GM12872 (cell line): ENCODE measurements at regions not wholly inside any gene's neighbourhood (a gene's known extent, or its start where the extent isn't known, plus 50 kb on each side); places are given as distances from the start of the nearest gene placed in this dataset.

Experiments
- TF ChIP-seq, protein P1 (sequence below): IDR thresholded peaks from 3 replicates; pipeline ENCODE4 v1.5.1; 2011; ENCODE audit warnings: low read depth, mild to moderate bottlenecking, low read length, moderate library complexity; ENCODE audit not compliant: insufficient read depth

DNA sequence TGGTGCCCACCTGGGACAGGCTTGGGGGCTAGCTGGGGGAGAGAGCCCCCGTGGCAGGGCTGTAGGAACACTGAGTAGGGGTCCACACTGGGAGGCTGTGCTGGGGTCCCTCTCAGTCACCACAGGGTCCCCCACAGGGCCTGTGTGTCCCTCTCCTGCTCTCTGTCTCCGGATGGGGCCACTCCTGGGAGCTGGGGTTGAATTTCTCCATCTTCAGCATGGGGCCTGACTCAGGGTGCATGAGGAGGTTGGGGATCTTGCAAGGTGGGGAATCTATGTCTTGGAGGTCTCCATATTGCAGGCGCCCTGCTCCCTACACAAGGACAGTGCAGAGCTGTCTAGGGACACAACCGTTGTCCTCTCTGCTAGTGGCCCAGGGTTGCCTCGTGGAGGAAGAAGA is 78.7 kb upstream of the HDAC4 start:
- TF ChIP-seq, protein P1, sequence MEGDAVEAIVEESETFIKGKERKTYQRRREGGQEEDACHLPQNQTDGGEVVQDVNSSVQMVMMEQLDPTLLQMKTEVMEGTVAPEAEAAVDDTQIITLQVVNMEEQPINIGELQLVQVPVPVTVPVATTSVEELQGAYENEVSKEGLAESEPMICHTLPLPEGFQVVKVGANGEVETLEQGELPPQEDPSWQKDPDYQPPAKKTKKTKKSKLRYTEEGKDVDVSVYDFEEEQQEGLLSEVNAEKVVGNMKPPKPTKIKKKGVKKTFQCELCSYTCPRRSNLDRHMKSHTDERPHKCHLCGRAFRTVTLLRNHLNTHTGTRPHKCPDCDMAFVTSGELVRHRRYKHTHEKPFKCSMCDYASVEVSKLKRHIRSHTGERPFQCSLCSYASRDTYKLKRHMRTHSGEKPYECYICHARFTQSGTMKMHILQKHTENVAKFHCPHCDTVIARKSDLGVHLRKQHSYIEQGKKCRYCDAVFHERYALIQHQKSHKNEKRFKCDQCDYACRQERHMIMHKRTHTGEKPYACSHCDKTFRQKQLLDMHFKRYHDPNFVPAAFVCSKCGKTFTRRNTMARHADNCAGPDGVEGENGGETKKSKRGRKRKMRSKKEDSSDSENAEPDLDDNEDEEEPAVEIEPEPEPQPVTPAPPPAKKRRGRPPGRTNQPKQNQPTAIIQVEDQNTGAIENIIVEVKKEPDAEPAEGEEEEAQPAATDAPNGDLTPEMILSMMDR: no peak

DNA sequence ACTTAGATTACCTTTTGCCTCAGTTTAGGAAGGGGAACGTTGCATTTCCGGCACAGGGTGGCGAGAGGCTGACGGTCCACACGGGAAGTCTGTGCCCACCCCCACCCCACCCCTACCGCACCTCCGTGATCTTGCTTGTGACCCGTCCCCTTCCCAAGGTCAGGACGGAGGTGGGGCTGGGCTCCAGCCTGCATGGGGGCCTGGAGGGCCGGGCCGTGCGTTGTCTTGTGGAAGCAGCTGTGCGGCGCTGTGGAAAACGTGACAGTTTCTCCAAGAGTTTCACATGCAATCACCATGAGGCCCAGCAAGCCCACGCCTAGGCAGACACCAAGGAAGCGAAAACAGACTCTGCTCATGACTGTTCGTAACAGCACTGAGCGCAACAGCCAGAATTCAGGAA is 76.8 kb upstream of the HDAC4 start:
- TF ChIP-seq, protein P1: no peak

DNA sequence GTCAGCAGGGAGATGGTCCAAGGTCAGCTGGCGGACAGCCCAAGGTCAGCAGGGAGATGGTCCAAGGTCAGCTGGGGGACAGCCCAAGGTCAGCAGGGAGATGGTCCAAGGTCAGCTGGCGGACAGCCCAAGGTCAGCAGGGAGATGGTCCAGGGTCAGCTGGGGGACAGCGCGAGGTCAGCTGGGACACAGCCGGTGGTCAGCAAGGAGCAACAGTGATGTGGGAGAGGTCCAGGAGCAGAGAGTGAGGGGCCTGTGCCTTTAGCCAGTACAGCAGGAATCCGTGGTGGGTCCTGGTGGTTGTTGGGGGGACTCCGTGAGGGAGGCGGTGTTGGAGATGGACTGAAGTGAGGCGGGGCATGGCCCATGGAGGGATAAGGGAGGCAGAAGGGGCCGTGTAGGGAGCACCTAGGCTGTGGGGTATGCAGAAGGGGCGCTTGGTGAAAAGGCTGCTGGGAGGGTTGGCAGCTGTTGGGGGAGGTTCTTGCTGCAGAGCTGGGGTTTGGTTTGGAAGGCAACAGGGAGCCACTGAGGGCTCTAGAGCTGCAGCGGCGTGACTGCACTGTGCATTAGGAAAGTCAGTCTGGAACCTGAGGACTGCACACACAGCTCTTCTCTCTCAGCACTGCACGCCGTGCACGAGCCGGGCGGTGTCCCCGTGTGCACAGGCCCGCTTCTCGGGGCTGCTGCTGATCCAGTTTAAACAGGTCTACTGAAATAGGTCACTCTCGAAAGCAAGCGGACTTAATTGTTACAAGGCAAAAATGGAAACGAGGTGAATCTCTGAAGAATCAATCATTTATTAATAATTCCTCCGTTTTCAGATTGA is 76.2 kb upstream of the HDAC4 start:
- TF ChIP-seq, protein P1: no peak

DNA sequence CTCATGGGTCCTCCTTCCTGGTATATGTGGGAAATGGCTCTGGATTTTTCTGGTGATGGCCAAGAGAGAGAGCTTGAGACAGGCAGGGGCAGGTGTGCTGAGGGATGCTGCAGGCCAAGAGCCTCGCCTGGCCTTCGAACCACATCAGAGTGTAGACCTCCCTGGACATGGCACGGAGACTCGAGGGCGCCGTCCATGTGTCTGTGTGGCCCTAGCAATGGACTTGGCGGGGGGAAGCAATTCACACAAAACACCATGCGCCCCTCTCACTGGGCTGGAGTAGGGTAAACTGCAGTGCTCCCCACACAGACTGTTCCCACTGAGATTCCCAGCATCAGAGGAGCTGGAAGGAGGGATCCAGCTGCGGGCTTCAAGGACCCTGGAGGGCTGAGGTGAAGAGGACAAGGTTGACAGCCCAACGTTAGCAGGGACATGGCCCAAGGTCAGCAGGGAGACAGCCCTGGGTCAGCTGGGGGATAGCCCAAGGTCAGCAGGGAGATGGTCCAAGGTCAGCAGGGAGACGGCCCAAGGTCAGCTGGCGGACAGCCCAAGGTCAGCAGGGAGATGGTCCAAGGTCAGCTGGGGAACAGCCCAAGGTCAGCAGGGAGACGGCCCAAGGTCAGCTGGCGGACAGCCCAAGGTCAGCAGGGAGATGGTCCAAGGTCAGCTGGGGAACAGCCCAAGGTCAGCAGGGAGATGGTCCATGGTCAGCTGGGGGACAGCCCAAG is 75.4 kb upstream of the HDAC4 start:
- TF ChIP-seq, protein P1: no peak

DNA sequence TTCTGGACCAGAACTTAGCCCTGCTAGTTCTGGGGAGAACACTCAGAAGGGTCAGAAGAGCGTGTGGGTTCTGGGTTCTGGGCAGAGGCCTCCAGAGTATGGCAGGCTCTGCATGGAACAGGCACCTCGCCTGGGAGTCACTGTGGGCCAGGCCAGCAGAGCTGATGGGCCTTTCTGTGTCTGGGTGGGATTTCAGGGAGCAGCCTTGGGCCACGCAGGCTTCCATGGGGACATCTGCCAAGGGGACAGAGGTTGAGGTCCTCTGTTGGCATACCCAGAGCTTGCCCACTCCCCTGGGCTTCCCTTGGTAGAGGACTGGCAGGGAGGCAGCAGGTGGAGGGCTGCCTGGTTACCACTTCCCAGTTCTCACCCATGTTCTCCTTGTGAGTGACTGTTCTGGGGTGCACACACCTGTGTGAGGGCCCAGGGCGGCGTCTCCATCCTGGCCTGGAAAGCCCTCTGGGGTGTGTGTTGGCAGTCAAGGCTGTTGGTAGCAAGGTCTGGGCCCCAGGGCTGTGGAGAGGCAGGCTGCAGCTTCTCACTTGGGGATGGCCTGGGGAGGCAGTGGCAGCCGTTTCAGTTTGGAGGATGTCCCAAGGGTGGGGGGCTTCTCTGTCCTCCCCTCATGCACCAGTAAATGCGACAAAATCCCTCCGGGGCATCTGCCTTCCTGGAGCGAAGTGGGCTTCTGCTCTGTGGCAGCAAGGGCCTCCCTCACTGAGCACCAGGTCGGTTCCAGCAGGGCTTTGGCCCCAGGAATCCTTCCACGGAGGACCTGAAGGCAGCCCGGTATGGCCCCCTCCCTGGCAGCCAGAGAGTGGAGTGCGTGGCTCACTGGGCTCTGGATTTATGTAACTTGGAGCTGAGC is 74.6 kb upstream of the HDAC4 start:
- TF ChIP-seq, protein P1: no peak

DNA sequence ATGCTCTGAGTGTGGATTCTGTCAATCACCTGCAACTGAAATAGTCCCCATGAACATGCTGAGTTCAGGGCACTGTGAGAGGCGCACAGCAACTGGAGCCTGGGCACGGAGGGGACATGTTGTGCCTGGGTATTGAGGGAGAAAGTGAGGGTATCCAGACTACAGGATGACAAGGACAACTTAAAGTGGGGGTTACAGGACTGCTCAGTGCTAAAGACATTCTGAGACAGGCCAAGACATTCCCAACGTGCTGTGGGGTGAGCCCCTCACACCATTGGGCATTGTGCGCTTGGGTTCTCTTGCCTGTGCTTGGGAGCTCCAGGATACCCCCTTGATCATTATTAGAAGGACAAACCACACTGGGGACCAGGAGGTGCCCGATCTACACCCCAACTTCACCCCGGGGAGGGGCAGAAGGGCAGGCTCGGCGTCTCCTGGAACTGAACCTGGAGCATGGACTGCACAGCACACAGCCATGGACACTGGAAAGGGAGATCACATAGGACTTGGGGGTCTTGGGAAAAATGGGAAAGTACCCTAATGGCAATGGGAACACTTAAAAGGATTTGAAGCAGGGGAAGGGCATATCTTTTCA is 72.5 kb upstream of the HDAC4 start:
- TF ChIP-seq, protein P1: no peak

DNA sequence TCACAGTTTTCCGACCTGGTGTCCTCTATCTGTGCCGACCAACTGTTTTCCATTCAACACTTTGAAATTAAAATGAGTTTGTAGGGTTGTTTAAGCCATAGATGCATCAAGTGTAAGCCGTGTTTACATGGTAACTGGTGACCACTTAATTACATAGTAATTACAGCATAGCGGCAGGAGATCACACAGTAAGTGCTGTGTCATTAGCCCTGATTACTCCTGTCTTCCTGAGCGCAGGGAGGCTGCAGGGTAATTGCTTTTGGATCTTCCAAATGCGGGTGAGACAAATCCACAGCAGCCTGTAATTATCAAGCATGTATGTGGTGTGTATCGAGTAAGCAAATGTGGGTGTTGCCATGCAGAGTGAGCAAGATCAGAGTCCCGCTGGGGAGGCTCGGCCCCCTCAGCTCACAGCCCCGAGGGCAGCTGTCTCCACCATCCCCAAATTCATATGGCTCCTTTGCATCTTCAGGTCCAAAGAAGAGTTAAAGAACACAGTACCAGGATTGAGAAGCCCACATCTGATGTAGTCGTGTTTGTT is 71.5 kb upstream of the HDAC4 start:
- TF ChIP-seq, protein P1: no peak
